ENCODE measurements at regions not wholly inside any gene's neighbourhood (a gene's known extent, or its start where the extent isn't known, plus 50 kb on each side); places are given as distances from the start of the nearest gene placed in this dataset.

- no peak for DNase-seq (ENCODE audit: low read depth)
- TF ChIP-seq, protein P1, sequence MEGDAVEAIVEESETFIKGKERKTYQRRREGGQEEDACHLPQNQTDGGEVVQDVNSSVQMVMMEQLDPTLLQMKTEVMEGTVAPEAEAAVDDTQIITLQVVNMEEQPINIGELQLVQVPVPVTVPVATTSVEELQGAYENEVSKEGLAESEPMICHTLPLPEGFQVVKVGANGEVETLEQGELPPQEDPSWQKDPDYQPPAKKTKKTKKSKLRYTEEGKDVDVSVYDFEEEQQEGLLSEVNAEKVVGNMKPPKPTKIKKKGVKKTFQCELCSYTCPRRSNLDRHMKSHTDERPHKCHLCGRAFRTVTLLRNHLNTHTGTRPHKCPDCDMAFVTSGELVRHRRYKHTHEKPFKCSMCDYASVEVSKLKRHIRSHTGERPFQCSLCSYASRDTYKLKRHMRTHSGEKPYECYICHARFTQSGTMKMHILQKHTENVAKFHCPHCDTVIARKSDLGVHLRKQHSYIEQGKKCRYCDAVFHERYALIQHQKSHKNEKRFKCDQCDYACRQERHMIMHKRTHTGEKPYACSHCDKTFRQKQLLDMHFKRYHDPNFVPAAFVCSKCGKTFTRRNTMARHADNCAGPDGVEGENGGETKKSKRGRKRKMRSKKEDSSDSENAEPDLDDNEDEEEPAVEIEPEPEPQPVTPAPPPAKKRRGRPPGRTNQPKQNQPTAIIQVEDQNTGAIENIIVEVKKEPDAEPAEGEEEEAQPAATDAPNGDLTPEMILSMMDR (IDR thresholded peaks at IDR 0.05; ENCODE audit: control insufficient read depth, insufficient read depth, low read depth, low read length, missing control alignments): no peak
- no peak overlapping the region for H3K4me3 ChIP-seq (ENCODE audit: control insufficient read depth, low read depth, low read length)
These were observed 50.2 kb upstream of the MME start for GRCh38 chr3:155029941-155030340.

DNA sequence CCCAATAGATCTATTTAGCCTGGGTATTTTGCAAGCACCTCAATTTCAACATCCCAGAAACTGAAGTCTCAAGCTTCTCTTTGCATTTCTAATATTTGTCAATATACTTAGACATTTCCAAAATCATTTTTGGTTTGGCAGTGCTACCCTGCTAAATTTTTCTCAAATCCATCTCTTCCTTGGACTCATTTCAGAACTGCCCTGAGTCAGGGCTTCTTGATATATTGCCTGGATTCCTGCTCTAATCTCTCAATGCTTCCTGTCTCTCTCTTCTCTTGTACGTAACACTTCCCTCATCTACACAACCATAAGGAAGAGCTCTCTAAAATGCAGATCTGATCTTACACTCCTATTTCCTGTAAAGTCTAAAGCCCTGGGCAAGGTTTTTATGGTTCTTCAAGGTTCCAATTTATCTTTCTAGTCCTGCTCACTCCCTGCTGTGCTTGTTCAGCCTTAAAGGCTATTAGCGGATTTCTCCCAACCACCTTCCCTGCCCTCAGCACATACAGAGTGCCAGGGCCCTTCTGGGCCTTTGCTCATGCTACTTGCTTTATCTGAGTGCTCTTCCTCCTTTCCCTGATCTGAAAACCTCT, 53.0 kb upstream of the MME start:
- TF ChIP-seq, protein P1 (IDR thresholded peaks at IDR 0.05; ENCODE audit: control insufficient read depth, insufficient read depth, low read depth, low read length, missing control alignments): no peak
- H3K4me3 ChIP-seq (ENCODE audit: control insufficient read depth, low read depth, low read length): no peak overlapping the region
- peak; percentile 59 for DNase-seq (ENCODE audit: low read depth)

DNA sequence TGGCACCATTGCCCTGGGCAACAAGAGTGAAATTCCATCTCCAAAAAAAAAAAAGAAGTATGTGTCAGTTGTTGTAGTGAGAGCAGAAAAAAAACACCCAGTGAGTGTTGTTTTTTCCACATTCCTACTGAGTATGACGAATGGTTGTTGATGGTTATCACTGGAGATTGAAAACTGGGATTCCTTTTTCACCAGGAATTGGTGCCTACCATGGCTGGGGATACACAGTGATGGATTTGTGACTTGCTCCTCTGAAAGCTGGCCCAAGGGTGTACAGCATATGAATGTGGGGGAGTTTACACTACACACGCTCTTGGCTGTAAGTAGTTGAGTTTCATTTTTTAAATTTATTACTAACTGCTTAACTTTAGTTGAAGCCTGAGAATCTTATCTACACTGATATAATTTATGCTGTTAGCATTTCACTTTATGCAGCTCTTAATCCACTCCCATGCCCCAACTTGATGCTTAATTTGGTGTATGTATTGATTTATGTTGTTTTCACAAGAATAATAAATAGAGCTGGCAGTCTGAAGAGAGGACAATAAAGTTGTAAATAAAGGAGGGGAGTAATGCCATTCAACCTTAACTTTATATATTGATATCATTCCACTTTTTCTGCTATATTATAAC, 56.0 kb upstream of the MME start:
- no peak for DNase-seq (ENCODE audit: low read depth)
- TF ChIP-seq, protein P1 (IDR thresholded peaks at IDR 0.05; ENCODE audit: control insufficient read depth, insufficient read depth, low read depth, low read length, missing control alignments): no peak
- no peak overlapping the region for H3K4me3 ChIP-seq (ENCODE audit: control insufficient read depth, low read depth, low read length)

DNA sequence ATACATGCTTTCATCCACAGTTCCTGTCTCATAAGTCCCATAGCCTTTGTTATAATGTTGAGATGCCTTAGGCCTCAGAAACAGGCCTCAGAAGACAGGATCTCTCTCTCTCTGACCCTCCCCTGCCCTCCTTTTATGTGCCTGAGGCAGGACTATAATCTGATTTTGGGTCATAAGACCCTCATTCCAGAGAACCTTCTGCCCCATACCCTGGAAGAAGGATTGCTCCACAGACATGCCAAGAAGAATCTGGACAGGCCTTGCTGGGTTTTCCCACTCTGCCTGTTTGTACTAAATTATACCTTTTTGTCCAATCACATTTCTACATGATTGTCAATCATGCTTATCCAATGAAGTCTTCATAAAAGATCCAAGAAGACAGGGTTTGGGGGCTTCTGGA, 57.2 kb upstream of the MME start:
- TF ChIP-seq, protein P1 (IDR thresholded peaks at IDR 0.05; ENCODE audit: control insufficient read depth, insufficient read depth, low read depth, low read length, missing control alignments): no peak
- no peak for DNase-seq (ENCODE audit: low read depth)
- H3K4me3 ChIP-seq (ENCODE audit: control insufficient read depth, low read depth, low read length): no peak overlapping the region

GRCh38 chr3:155019575-155019974, 60.5 kb upstream of the MME start:
- H3K4me3 ChIP-seq (ENCODE audit: control insufficient read depth, low read depth, low read length): no peak overlapping the region
- DNase-seq (ENCODE audit: low read depth): no peak
- TF ChIP-seq, protein P1 (IDR thresholded peaks at IDR 0.05; ENCODE audit: control insufficient read depth, insufficient read depth, low read depth, low read length, missing control alignments): no peak

GRCh38 chr3:155018621-155019330, 61.3 kb upstream of the MME start:
- no peak overlapping the region for H3K4me3 ChIP-seq (ENCODE audit: control insufficient read depth, low read depth, low read length)
- DNase-seq (ENCODE audit: low read depth): no peak
- TF ChIP-seq, protein P1 (IDR thresholded peaks at IDR 0.05; ENCODE audit: control insufficient read depth, insufficient read depth, low read depth, low read length, missing control alignments): no peak

Measured in AG09309 (cell line).